ENCODE measurements at regions not wholly inside any gene's neighbourhood (a gene's known extent, or its start where the extent isn't known, plus 50 kb on each side); places are given as distances from the start of the nearest gene placed in this dataset.

GRCh38 chr16:17998550-17998949 is 338.0 kb downstream of the NPIPA8 start:
- no peak for TF ChIP-seq CTCF (IDR thresholded peaks at IDR 0.05; ENCODE audit: low read depth, low read length)
- no peak overlapping the region for H3K4me3 ChIP-seq (ENCODE audit: low read depth, low read length)
- no peak for DNase-seq (ENCODE audit: low read depth, low spot score)
- in situ Hi-C loops (cut with HindIII; ENCODE audit: low sequenced_read_pairs) = no loop called here

- no peak for DNase-seq (ENCODE audit: low read depth, low spot score)
- H3K4me3 ChIP-seq (ENCODE audit: low read depth, low read length) = no peak overlapping the region
- TF ChIP-seq CTCF (IDR thresholded peaks at IDR 0.05; ENCODE audit: low read depth, low read length) = no peak
- in situ Hi-C loops (cut with HindIII; ENCODE audit: low sequenced_read_pairs) = no loop called here
These were observed 342.5 kb downstream of the NPIPA8 start for GRCh38 chr16:17994027-17994426.

GRCh38 chr16:17992416-17992815 is 344.1 kb downstream of the NPIPA8 start:
- H3K4me3 ChIP-seq (ENCODE audit: low read depth, low read length) = no peak overlapping the region
- DNase-seq (ENCODE audit: low read depth, low spot score) = no peak
- TF ChIP-seq CTCF (IDR thresholded peaks at IDR 0.05; ENCODE audit: low read depth, low read length) = no peak
- in situ Hi-C loops (cut with HindIII; ENCODE audit: low sequenced_read_pairs) = no loop called here

- in situ Hi-C loops (cut with HindIII; ENCODE audit: low sequenced_read_pairs) = no loop called here
- no peak overlapping the region for H3K4me3 ChIP-seq (ENCODE audit: low read depth, low read length)
These were observed 347.3 kb downstream of the NPIPA8 start for GRCh38 chr16:17989255-17989654.

GRCh38 chr16:17988839-17989238 is 347.7 kb downstream of the NPIPA8 start:
- in situ Hi-C loops (cut with HindIII; ENCODE audit: low sequenced_read_pairs) = no loop called here
- DNase-seq (ENCODE audit: low read depth, low spot score) = no peak
- no peak for TF ChIP-seq CTCF (IDR thresholded peaks at IDR 0.05; ENCODE audit: low read depth, low read length)
- H3K4me3 ChIP-seq (ENCODE audit: low read depth, low read length) = no peak overlapping the region

More at GRCh38 chr16:17989255-17989654, 347.3 kb downstream of the NPIPA8 start:
- no peak for DNase-seq (ENCODE audit: low read depth, low spot score)
- no peak for TF ChIP-seq CTCF (IDR thresholded peaks at IDR 0.05; ENCODE audit: low read depth, low read length)

GRCh38 chr16:17986991-17987390 is 349.5 kb downstream of the NPIPA8 start:
- no peak overlapping the region for H3K4me3 ChIP-seq (ENCODE audit: low read depth, low read length)
- in situ Hi-C loops (cut with HindIII; ENCODE audit: low sequenced_read_pairs) = no loop called here
- no peak for DNase-seq (ENCODE audit: low read depth, low spot score)
- no peak for TF ChIP-seq CTCF (IDR thresholded peaks at IDR 0.05; ENCODE audit: low read depth, low read length)

GRCh38 chr16:17984810-17985209 is 351.7 kb downstream of the NPIPA8 start:
- no peak overlapping the region for H3K4me3 ChIP-seq (ENCODE audit: low read depth, low read length)
- no peak for TF ChIP-seq CTCF (IDR thresholded peaks at IDR 0.05; ENCODE audit: low read depth, low read length)
- no peak for DNase-seq (ENCODE audit: low read depth, low spot score)
- in situ Hi-C loops (cut with HindIII; ENCODE audit: low sequenced_read_pairs) = no loop called here

Measured in astrocyte of the spinal cord (primary cell).